ENCODE measurements at regions not wholly inside any gene's neighbourhood (a gene's known extent, or its start where the extent isn't known, plus 50 kb on each side); places are given as distances from the start of the nearest gene placed in this dataset.

GRCh38 chr4:158313566-158313965 is 103.3 kb downstream of the TMEM144 start:
- DNase-seq (ENCODE audit: low read depth in 1 of 2, low spot score in 1 of 2), result no peak
- no peaks in the 10 kb centered on the region for H3K9me3 ChIP-seq (ENCODE audit: low read depth)

DNA sequence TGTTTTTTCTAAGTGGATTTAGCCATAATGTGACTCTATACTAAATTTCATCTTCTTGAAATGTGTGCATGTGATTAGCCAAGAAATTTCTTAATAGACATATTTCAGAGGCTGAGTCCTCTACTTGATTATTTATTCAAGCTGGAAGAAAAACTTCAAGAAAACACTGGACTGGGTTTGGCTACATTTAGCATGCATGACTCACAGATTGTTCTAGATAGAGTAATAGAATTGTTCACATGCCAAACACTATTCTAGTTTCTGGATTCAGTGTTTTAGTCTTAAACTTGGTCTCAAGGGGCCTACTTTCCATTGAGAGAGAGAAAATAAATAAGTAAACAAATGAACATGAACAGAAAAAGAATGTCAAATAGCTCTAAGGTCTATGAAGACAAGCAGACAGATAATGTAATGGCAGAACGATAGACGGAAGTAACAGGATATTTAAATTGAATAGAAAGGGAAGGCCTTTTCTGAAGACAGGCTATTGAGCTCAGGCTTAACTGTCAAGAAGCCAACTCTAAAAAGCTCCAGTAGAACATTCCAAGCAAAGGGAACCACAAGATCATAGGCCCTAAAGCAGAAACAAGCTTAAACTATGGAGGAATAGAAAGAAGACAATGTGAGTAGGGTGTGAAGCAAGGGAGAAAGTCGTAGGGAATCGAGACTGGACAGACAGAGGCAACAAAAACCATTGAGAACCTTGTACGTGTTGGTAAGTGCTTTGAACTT is 104.6 kb downstream of the TMEM144 start:
- no peaks in the 10 kb centered on the region for H3K9me3 ChIP-seq (ENCODE audit: low read depth)
- no peak for TF ChIP-seq CTCF (IDR thresholded peaks at IDR 0.05; ENCODE audit: low read depth, low read length)
- no peaks in the 10 kb centered on the region for H3K4me1 ChIP-seq (ENCODE audit: low read depth)
- no peaks in the 10 kb centered on the region for H3K27me3 ChIP-seq
- H3K4me3 ChIP-seq, result no peak overlapping the region
- DNase-seq (ENCODE audit: low read depth in 1 of 2, low spot score in 1 of 2), result peak in 1 of 2 donors; percentile 91
- no peaks in the 10 kb centered on the region for H3K36me3 ChIP-seq
- H3K27ac ChIP-seq, result no peak overlapping the region

More at GRCh38 chr4:158313566-158313965, 103.3 kb downstream of the TMEM144 start:
- no peaks in the 10 kb centered on the region for H3K27me3 ChIP-seq
- H3K4me3 ChIP-seq, result no peak overlapping the region
- no peak for TF ChIP-seq CTCF (IDR thresholded peaks at IDR 0.05; ENCODE audit: low read depth, low read length)
- no peaks in the 10 kb centered on the region for H3K36me3 ChIP-seq
- H3K27ac ChIP-seq, result no peak overlapping the region
- H3K4me1 ChIP-seq (ENCODE audit: low read depth), result no peaks in the 10 kb centered on the region

- Histone ChIP-seq H3K36me3 (no peaks in the 10 kb centered on the region), H3K4me3 (no peak overlapping the region), H3K9me3 (ENCODE audit: low read depth) (no peaks in the 10 kb centered on the region), H3K27me3 (no peaks in the 10 kb centered on the region), H3K4me1 (ENCODE audit: low read depth) (no peaks in the 10 kb centered on the region), H3K27ac (no peak overlapping the region)
- peak in 1 of 2 donors; percentile 40 for DNase-seq (ENCODE audit: low read depth in 1 of 2, low spot score in 1 of 2)
- no peak for TF ChIP-seq CTCF (IDR thresholded peaks at IDR 0.05; ENCODE audit: low read depth, low read length)
Measured at GRCh38 chr4:158315706-158316105, 105.4 kb downstream of the TMEM144 start.

GRCh38 chr4:158316264-158316663 is 106.0 kb downstream of the TMEM144 start:
- Histone ChIP-seq H3K36me3 (no peaks in the 10 kb centered on the region), H3K27me3 (no peaks in the 10 kb centered on the region), H3K9me3 (ENCODE audit: low read depth) (no peaks in the 10 kb centered on the region), H3K27ac (no peak overlapping the region), H3K4me3 (no peak overlapping the region), H3K4me1 (ENCODE audit: low read depth) (no peaks in the 10 kb centered on the region)
- no peak for TF ChIP-seq CTCF (IDR thresholded peaks at IDR 0.05; ENCODE audit: low read depth, low read length)
- DNase-seq (ENCODE audit: low read depth in 1 of 2, low spot score in 1 of 2), result peak in 1 of 2 donors; percentile 8

DNA sequence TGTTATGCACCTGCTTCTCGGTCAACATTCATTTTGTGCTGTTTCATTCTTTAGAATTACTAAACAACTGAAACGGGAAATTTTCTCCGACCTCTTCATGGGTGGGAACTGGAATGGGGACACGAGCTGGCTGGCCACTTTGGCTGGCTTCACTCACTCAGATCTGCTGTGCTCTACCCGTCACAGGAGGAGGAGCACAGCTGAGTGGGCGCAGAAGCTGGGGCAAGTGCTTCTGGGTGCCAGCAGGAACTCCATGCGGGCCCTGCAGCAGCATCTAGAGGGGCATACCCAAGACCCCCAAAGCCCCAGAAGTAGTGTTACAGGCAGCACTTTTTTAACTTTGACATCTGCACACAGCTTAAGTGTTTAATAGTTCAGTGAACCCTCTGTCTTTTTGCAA is 109.6 kb downstream of the TMEM144 start:
- no peak overlapping the region for H3K4me3 ChIP-seq
- DNase-seq (ENCODE audit: low read depth in 1 of 2, low spot score in 1 of 2), result no peak
- no peaks in the 10 kb centered on the region for H3K27me3 ChIP-seq
- H3K27ac ChIP-seq, result no peak overlapping the region
- H3K9me3 ChIP-seq (ENCODE audit: low read depth), result no peaks in the 10 kb centered on the region
- H3K4me1 ChIP-seq (ENCODE audit: low read depth), result no peaks in the 10 kb centered on the region
- no peak for TF ChIP-seq CTCF (IDR thresholded peaks at IDR 0.05; ENCODE audit: low read depth, low read length)
- H3K36me3 ChIP-seq, result no peaks in the 10 kb centered on the region
